ENCODE measurements at regions not wholly inside any gene's neighbourhood (a gene's known extent, or its start where the extent isn't known, plus 50 kb on each side); places are given as distances from the start of the nearest gene placed in this dataset.

GRCh38 chr12:91317306-91317705, 134.7 kb upstream of the DCN start:
- Histone ChIP-seq H3K4me1 (ENCODE audit: control insufficient read depth in 2 of 2, insufficient read depth in 2 of 2, low read length in 2 of 2) (no peaks in the 10 kb centered on the region), H3K27ac (ENCODE audit: low read length in 2 of 2) (no peak overlapping the region), H3K9ac (ENCODE audit: low read length) (no peak overlapping the region), H3K36me3 (replicated peaks in 1 of 2; ENCODE audit: control extremely low read depth in 1 of 2, control insufficient read depth in 1 of 2, extremely low read depth in 1 of 2, insufficient read depth in 2 of 2, low read length in 1 of 2) (no peaks in the 10 kb centered on the region), H3K27me3 (replicated peaks in 1 of 4; ENCODE audit: control extremely low read depth in 1 of 4, control insufficient read depth in 3 of 4, insufficient read depth in 4 of 4, low read length in 3 of 4) (no peaks in the 10 kb centered on the region), H2AFZ (ENCODE audit: insufficient read depth, low read depth, low read length, poor library complexity, severe bottlenecking) (no peak overlapping the region), H4K20me1 (ENCODE audit: control insufficient read depth, insufficient read depth, low read length, poor library complexity, severe bottlenecking) (no peaks in the 10 kb centered on the region), H3K4me3 (ENCODE audit: control extremely low read depth in 1 of 5, extremely low read depth in 1 of 5, insufficient read depth in 1 of 5, low read depth in 2 of 5, low read length in 4 of 5) (no peak overlapping the region), H3K4me2 (replicated peaks; ENCODE audit: low read depth, low read length, poor library complexity, severe bottlenecking) (no peak overlapping the region), H3K9me3 (ENCODE audit: control extremely low read depth in 1 of 3, control insufficient read depth in 2 of 3, insufficient read depth in 1 of 3, low read length in 2 of 3) (no peaks in the 10 kb centered on the region), H3K79me2 (ENCODE audit: control insufficient read depth, insufficient read depth, low read length) (no peaks in the 10 kb centered on the region)
- Mint-ChIP-seq H3K27ac (no peak overlapping the region), H3K4me3 (no peak overlapping the region), H3K9me3 (ENCODE audit: insufficient read depth) (no peaks in the 10 kb centered on the region), H3K27me3 (no peaks in the 10 kb centered on the region), H3K4me1 (no peaks in the 10 kb centered on the region)
- no peak for TF ChIP-seq EZH2 (IDR thresholded peaks at IDR 0.05; ENCODE audit: borderline replicate concordance, insufficient read depth, low read depth, low read length, poor library complexity, severe bottlenecking)
- no peak for TF ChIP-seq CTCF (IDR thresholded peaks at IDR 0.05)
- ChIA-PET POLR2A (no interaction called here), CTCF (interaction anchor here (0.7 to 2.0 kb wide), 2 partner anchors 9 to 739 kb away, joined by 3 to 6 read pairs; no protein-coding TSS in a partner anchor)
- DNase-seq (no peak), ATAC-seq (ENCODE audit: low read depth) (no peak)
- no CpG with 5 or more reads among the region's 3 CpGs for WGBS (ENCODE audit: insufficient coverage)
- intact Hi-C loops (cut with micrococcal nuclease), result no loop called here

GRCh38 chr12:91316907-91317269, 134.3 kb upstream of the DCN start:
- Histone ChIP-seq H3K79me2 (ENCODE audit: control insufficient read depth, insufficient read depth, low read length) (no peaks in the 10 kb centered on the region), H3K4me2 (replicated peaks; ENCODE audit: low read depth, low read length, poor library complexity, severe bottlenecking) (no peak overlapping the region), H3K4me3 (ENCODE audit: control extremely low read depth in 1 of 5, extremely low read depth in 1 of 5, insufficient read depth in 1 of 5, low read depth in 2 of 5, low read length in 4 of 5) (no peak overlapping the region), H4K20me1 (ENCODE audit: control insufficient read depth, insufficient read depth, low read length, poor library complexity, severe bottlenecking) (no peaks in the 10 kb centered on the region), H3K36me3 (replicated peaks in 1 of 2; ENCODE audit: control extremely low read depth in 1 of 2, control insufficient read depth in 1 of 2, extremely low read depth in 1 of 2, insufficient read depth in 2 of 2, low read length in 1 of 2) (no peaks in the 10 kb centered on the region), H3K9me3 (ENCODE audit: control extremely low read depth in 1 of 3, control insufficient read depth in 2 of 3, insufficient read depth in 1 of 3, low read length in 2 of 3) (no peaks in the 10 kb centered on the region), H3K27ac (ENCODE audit: low read length in 2 of 2) (no peak overlapping the region), H3K9ac (ENCODE audit: low read length) (no peak overlapping the region), H3K4me1 (ENCODE audit: control insufficient read depth in 2 of 2, insufficient read depth in 2 of 2, low read length in 2 of 2) (no peaks in the 10 kb centered on the region), H2AFZ (ENCODE audit: insufficient read depth, low read depth, low read length, poor library complexity, severe bottlenecking) (no peak overlapping the region), H3K27me3 (replicated peaks in 1 of 4; ENCODE audit: control extremely low read depth in 1 of 4, control insufficient read depth in 3 of 4, insufficient read depth in 4 of 4, low read length in 3 of 4) (no peaks in the 10 kb centered on the region)
- H3K9me3 Mint-ChIP-seq (ENCODE audit: insufficient read depth), result no peaks in the 10 kb centered on the region
- intact Hi-C loops (cut with micrococcal nuclease), result no loop called here
- ChIA-PET CTCF (interaction anchor here (2.0 kb wide), 1 partner anchor 9 kb away, joined by 6 read pairs; no protein-coding TSS in a partner anchor), POLR2A (no interaction called here)
- no peaks in the 10 kb centered on the region for H3K4me1 Mint-ChIP-seq
- H3K4me3 Mint-ChIP-seq, result no peak overlapping the region
- ATAC-seq (ENCODE audit: low read depth) (no peak), DNase-seq (no peak)
- no peaks in the 10 kb centered on the region for H3K27me3 Mint-ChIP-seq
- no CpG with 5 or more reads among the region's 2 CpGs for WGBS (ENCODE audit: insufficient coverage)
- TF ChIP-seq EZH2 (IDR thresholded peaks at IDR 0.05; ENCODE audit: borderline replicate concordance, insufficient read depth, low read depth, low read length, poor library complexity, severe bottlenecking) (no peak), CTCF (IDR thresholded peaks at IDR 0.05) (no peak)
- H3K27ac Mint-ChIP-seq, result no peak overlapping the region
